ENCODE measurements at regions not wholly inside any gene's neighbourhood (a gene's known extent, or its start where the extent isn't known, plus 50 kb on each side); places are given as distances from the start of the nearest gene placed in this dataset.

GRCh38 chr17:5899496-5900195 is 170.5 kb upstream of the WSCD1 start:
- TF ChIP-seq POLR2A (IDR thresholded peaks at IDR 0.05) (no peak), CTCF (IDR thresholded peaks at IDR 0.05) (no peak)
